IMR-90 (cell line): ENCODE measurements at regions not wholly inside any gene's neighbourhood (a gene's known extent, or its start where the extent isn't known, plus 50 kb on each side); places are given as distances from the start of the nearest gene placed in this dataset.

Experiments used
- ATAC-seq: fragments of 200-7000 bp; cut with Tn5 transposase; 2 replicates; pipeline ENCODE4 v1.9.1; 2020; ENCODE audit warnings: low read depth, mild to moderate bottlenecking, moderate library complexity
- BruUV-seq: library from RNA; stranded (reverse); fragments of 400-500 nt; replicated peaks from 2 replicates; lab custom pipeline; 2021; lab: Mats Ljungman, UMichigan
- CTCF ChIA-PET: fragments of 300-600 bp; formaldehyde crosslinking; extraction: SDS; loops from one replicate; lab custom pipeline; 2021; ENCODE audit warnings: antibody characterized with exemption; lab: Yijun Ruan, JAX
- POLR2A ChIA-PET: fragments of 300-600 bp; sonication (Branson Sonifier 250); formaldehyde crosslinking; loops from one replicate; lab custom pipeline; 2022; ENCODE audit warnings: antibody characterized with exemption; ENCODE audit not compliant: unreplicated experiment; lab: Charles Lee
- DNase-seq: peaks from one replicate; pipeline ENCODE4 v3.0.0; 2013
- H2AFZ ChIP-seq: replicated peaks from 2 replicates; pipeline ENCODE3; 2013; ENCODE audit warnings: low read length, mild to moderate bottlenecking; ENCODE audit not compliant: poor library complexity
- H2AK5ac ChIP-seq: 2 replicates; pipeline ENCODE4 v1.6.1; 2013; ENCODE audit warnings: low read depth, low read length, inconsistent platforms
- H2AK9ac ChIP-seq: replicated peaks from 2 replicates; pipeline ENCODE3; 2013; ENCODE audit warnings: mild to moderate bottlenecking, low read depth, low read length, moderate library complexity; ENCODE audit not compliant: poor library complexity
- H2BK120ac ChIP-seq: 2 replicates; pipeline ENCODE4 v1.6.1; 2013; ENCODE audit warnings: low read depth, low read length, inconsistent platforms
- H2BK15ac ChIP-seq: 3 replicates; pipeline ENCODE4 v1.6.1; 2013; ENCODE audit warnings: low read depth, low read length, inconsistent platforms
- H2BK20ac ChIP-seq: 2 replicates; pipeline ENCODE4 v1.6.1; 2013; ENCODE audit warnings: low read depth, mild to moderate bottlenecking, inconsistent platforms, low read length, moderate library complexity
- H2BK5ac ChIP-seq: 2 replicates; pipeline ENCODE4 v1.6.1; 2013; ENCODE audit warnings: mild to moderate bottlenecking, low read depth, low read length, inconsistent platforms; ENCODE audit not compliant: poor library complexity, severe bottlenecking
- H3K14ac ChIP-seq: replicated peaks from 2 replicates; pipeline ENCODE4 v1.6.1; 2013; ENCODE audit warnings: low read depth, low read length, inconsistent platforms
- H3K18ac ChIP-seq: 2 replicates; pipeline ENCODE4 v1.6.1; 2013; ENCODE audit warnings: low read depth, low read length, control low read depth
- H3K23ac ChIP-seq: 2 replicates; pipeline ENCODE4 v1.6.1; 2013; ENCODE audit warnings: low read depth, low read length, inconsistent platforms
- H3K27ac ChIP-seq: 2 replicates; pipeline ENCODE4 v1.5.1; 2013; ENCODE audit warnings: mild to moderate bottlenecking, control low read depth, low read length; ENCODE audit not compliant: insufficient read depth
- H3K27me3 ChIP-seq: 2 replicates; pipeline ENCODE4 v1.6.1; 2013; ENCODE audit warnings: low read length; ENCODE audit not compliant: control insufficient read depth, insufficient read depth
- H3K36me3 ChIP-seq: 2 replicates; pipeline ENCODE4 v1.6.1; 2013; ENCODE audit warnings: low read length, mixed read lengths; ENCODE audit not compliant: control insufficient read depth, insufficient read depth
- H3K4ac ChIP-seq: 2 replicates; pipeline ENCODE4 v1.6.1; 2013; ENCODE audit warnings: low read depth, low read length, inconsistent platforms
- H3K4me1 ChIP-seq: 2 replicates; pipeline ENCODE4 v1.6.1; 2013; ENCODE audit warnings: low read length, mixed read lengths; ENCODE audit not compliant: control insufficient read depth, insufficient read depth
- H3K4me2 ChIP-seq: 2 replicates; pipeline ENCODE4 v1.6.1; 2013; ENCODE audit warnings: low read depth, mild to moderate bottlenecking, control low read depth, low read length, moderate library complexity
- H3K4me3 ChIP-seq: 2 replicates; pipeline ENCODE4 v1.5.1; 2013; ENCODE audit warnings: low read depth, mild to moderate bottlenecking, control low read depth, low read length, moderate library complexity; ENCODE audit not compliant: insufficient read depth
- H3K56ac ChIP-seq: 2 replicates; pipeline ENCODE4 v1.6.1; 2013; ENCODE audit warnings: low read length, inconsistent platforms; ENCODE audit not compliant: insufficient read depth; ENCODE audit errors: extremely low read depth
- H3K79me1 ChIP-seq, 2 experiments: 2 replicates each; pipeline ENCODE4 v1.6.1; 2013; ENCODE audit warnings: low read length in 2 of 2, inconsistent platforms in 1 of 2, low read depth in 1 of 2
- H3K9ac ChIP-seq: 2 replicates; pipeline ENCODE4 v1.6.1; 2013; ENCODE audit warnings: low read depth, low read length, control low read depth
- H3K9me1 ChIP-seq: 2 replicates; pipeline ENCODE4 v1.6.1; 2013; ENCODE audit warnings: low read length, inconsistent platforms; ENCODE audit not compliant: insufficient read depth
- H3K9me3 ChIP-seq: 2 replicates; pipeline ENCODE4 v1.6.1; 2013; ENCODE audit warnings: low read length; ENCODE audit not compliant: control insufficient read depth, insufficient read depth
- H4K20me1 ChIP-seq: 2 replicates; pipeline ENCODE4 v1.6.1; 2013; ENCODE audit warnings: low read length, inconsistent platforms; ENCODE audit not compliant: insufficient read depth
- H4K5ac ChIP-seq: 2 replicates; pipeline ENCODE4 v1.6.1; 2013; ENCODE audit warnings: mild to moderate bottlenecking, low read depth, low read length, control low read depth
- H4K8ac ChIP-seq, 2 experiments: 2 replicates each; pipeline ENCODE4 v1.6.1; 2013; ENCODE audit warnings: low read depth in 2 of 2, low read length in 2 of 2, control low read depth in 1 of 2, inconsistent platforms in 1 of 2
- H4K91ac ChIP-seq: 2 replicates; pipeline ENCODE4 v1.6.1; 2013; ENCODE audit warnings: low read depth, low read length, inconsistent platforms; ENCODE audit not compliant: insufficient read depth
- CEBPB ChIP-seq: IDR thresholded peaks from 2 replicates; pipeline ENCODE4 v1.6.1; 2012; ENCODE audit warnings: low read depth, low read length, improper control_type of control experiment
- CHD1 ChIP-seq: IDR thresholded peaks from 2 replicates; pipeline ENCODE4 v1.6.1; 2012; ENCODE audit warnings: low read depth, low read length, improper control_type of control experiment
- MAZ ChIP-seq: IDR thresholded peaks from 2 replicates; pipeline ENCODE4 v1.6.1; 2012; ENCODE audit warnings: low read depth, mild to moderate bottlenecking, low read length, improper control_type of control experiment, moderate library complexity, borderline replicate concordance
- MXI1 ChIP-seq: IDR thresholded peaks from 2 replicates; pipeline ENCODE4 v1.6.1; 2012; ENCODE audit warnings: low read depth, mild to moderate bottlenecking, low read length, moderate library complexity, borderline replicate concordance
- POLR2A ChIP-seq: IDR thresholded peaks from 2 replicates; pipeline ENCODE4 v1.6.1; 2012; ENCODE audit warnings: mild to moderate bottlenecking, low read depth, low read length
- RCOR1 ChIP-seq: IDR thresholded peaks from 2 replicates; pipeline ENCODE4 v1.6.1; 2012; ENCODE audit warnings: mild to moderate bottlenecking, low read length, improper control_type of control experiment; ENCODE audit not compliant: insufficient replicate concordance
- WGBS, 2 experiments: methylation state at CpG; one replicate each; pipeline versions ENCODE4 v1.1.5 to v1.1.7; 2013; ENCODE audit warnings: missing lambda C conversion rate in 2 of 2; ENCODE audit not compliant: insufficient read length in 1 of 2; ENCODE audit errors: extremely low coverage in 2 of 2; 5-methylcytosine and 5-hydroxymethylcytosine counted together
- dilution Hi-C: fragments of 300-500 bp; cut with HindIII; formaldehyde crosslinking; loops from one replicate; pipeline ENCODE4 v1.14.3; 2018; ENCODE audit warnings: low sequenced_read_pairs; ENCODE audit not compliant: unreplicated experiment
- in situ Hi-C: fragments of 300-500 bp; cut with MboI; formaldehyde crosslinking; loops from 3 replicates; pipeline ENCODE4 v1.14.3; 2019; ENCODE audit warnings: low sequenced_read_pairs, inconsistent platforms, mixed read lengths
- intact Hi-C: fragments of 100-400 bp; cut with micrococcal nuclease; formaldehyde crosslinking; loops from 2 replicates; pipeline ENCODE4 v1.10.0; 2022
- TF ChIP-seq, protein P1 (sequence below): fragments of 150-350 bp; IDR thresholded peaks from 2 replicates; pipeline ENCODE4 v1.6.1; 2017; ENCODE audit warnings: mild to moderate bottlenecking, antibody characterized with exemption, low read length, low read depth

DNA sequence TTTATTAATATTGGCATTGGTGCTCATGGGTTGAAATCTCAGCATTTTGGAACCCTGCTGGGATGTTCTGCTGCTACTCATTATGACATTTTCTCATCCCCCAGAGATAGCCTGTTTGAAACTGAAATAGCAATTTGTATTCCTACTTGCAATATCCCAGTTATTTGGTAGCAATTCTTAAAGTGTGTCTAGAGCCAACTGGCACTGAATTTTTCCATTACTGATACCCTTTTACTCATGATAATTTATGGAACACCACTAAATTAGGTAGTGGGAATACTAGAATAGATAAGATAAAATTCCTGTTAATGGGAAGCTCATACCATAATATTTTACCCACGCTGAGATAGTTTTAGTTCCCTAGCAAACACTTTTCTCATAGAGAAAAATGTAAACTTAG, 309.3 kb downstream of the SV2B start:
- H3K18ac ChIP-seq = no peak overlapping the region
- no peak overlapping the region for H4K5ac ChIP-seq
- no peak overlapping the region for H2AK9ac ChIP-seq
- H3K14ac ChIP-seq = no peak overlapping the region
- H3K4me2 ChIP-seq = no peak overlapping the region
- H3K4me3 ChIP-seq = no peak overlapping the region
- H2BK15ac ChIP-seq = no peak overlapping the region
- no peaks in the 10 kb centered on the region for H3K79me1 ChIP-seq
- CTCF ChIA-PET = no interaction called here
- POLR2A ChIA-PET = no interaction called here
- no peaks in the 10 kb centered on the region for H4K20me1 ChIP-seq
- no peak overlapping the region for H4K91ac ChIP-seq
- no peak overlapping the region for H3K27ac ChIP-seq
- no peaks in the 10 kb centered on the region for H3K36me3 ChIP-seq
- no peak overlapping the region for H2AK5ac ChIP-seq
- H2BK120ac ChIP-seq = no peak overlapping the region
- dilution Hi-C loops (no loop called here), intact Hi-C loops (no loop called here), in situ Hi-C loops (no loop called here)
- BruUV-seq = no TSS peak
- WGBS, 2 experiments = no CpG with 5 or more reads among the region's 1 CpG
- no peak overlapping the region for H4K8ac ChIP-seq
- H3K27me3 ChIP-seq = no peaks in the 10 kb centered on the region; the same call in 1 of the 2 replicates
- H3K56ac ChIP-seq = no peak overlapping the region
- H3K4ac ChIP-seq = no peak overlapping the region
- no peak for TF ChIP-seq MAZ
- TF ChIP-seq POLR2A = no peak
- TF ChIP-seq, protein P1, sequence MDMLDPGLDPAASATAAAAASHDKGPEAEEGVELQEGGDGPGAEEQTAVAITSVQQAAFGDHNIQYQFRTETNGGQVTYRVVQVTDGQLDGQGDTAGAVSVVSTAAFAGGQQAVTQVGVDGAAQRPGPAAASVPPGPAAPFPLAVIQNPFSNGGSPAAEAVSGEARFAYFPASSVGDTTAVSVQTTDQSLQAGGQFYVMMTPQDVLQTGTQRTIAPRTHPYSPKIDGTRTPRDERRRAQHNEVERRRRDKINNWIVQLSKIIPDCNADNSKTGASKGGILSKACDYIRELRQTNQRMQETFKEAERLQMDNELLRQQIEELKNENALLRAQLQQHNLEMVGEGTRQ = no peak
- TF ChIP-seq MXI1 = no peak
- TF ChIP-seq RCOR1 = no peak
- TF ChIP-seq CEBPB = no peak
- TF ChIP-seq CHD1 = no peak
- H2BK5ac ChIP-seq = no peak overlapping the region
- ATAC-seq (no peak), DNase-seq (no peak)
- H3K9me3 ChIP-seq = no peaks in the 10 kb centered on the region
- H2BK20ac ChIP-seq = no peak overlapping the region
- no peaks in the 10 kb centered on the region; the same call in 1 of the 2 replicates for H3K4me1 ChIP-seq
- H3K23ac ChIP-seq = no peak overlapping the region
- no peaks in the 10 kb centered on the region for H3K9me1 ChIP-seq
- no peak overlapping the region for H2AFZ ChIP-seq
- H3K9ac ChIP-seq = no peak overlapping the region
